ENCODE measurements at regions not wholly inside any gene's neighbourhood (a gene's known extent, or its start where the extent isn't known, plus 50 kb on each side); places are given as distances from the start of the nearest gene placed in this dataset.

DNA sequence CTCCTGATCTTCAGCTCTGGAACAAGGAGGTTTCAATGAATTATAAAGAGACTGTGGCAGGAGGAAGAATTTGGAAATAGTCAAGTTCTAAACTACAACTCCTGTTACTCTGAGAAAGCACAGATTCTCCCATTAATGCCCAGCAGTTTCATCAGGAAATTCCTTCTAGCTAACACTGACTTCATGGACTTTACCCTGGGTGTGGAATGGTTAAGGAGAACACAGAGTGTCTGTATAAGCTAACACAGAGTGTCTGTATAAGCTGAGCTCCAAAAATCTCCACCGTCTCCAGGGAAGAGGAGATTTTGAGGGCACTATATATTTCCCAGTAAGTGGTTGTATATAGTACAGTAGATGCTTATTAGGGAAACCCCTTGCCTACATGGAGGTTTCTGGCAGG, 675.5 kb downstream of the XPNPEP1 start:
- Histone ChIP-seq H3K9me2 (ENCODE audit: insufficient read depth) (no peaks in the 10 kb centered on the region), H3K79me2 (ENCODE audit: insufficient read depth, low read length) (no peaks in the 10 kb centered on the region), H3K4me2 (ENCODE audit: low read length) (no peak overlapping the region), H3K27me3 (ENCODE audit: insufficient read depth, low read length) (no peaks in the 10 kb centered on the region), H3K36me3 (ENCODE audit: control insufficient read depth in 1 of 2, insufficient read depth in 2 of 2, low read length in 2 of 2) (no peaks in the 10 kb centered on the region), H3K27ac (ENCODE audit: low read depth, low read length) (no peak overlapping the region), H3K4me1 (ENCODE audit: control insufficient read depth in 1 of 2, insufficient read depth in 2 of 2, low read length in 2 of 2) (no peaks in the 10 kb centered on the region), H3K9me3 (ENCODE audit: control insufficient read depth in 1 of 2, insufficient read depth in 1 of 2, low read depth in 1 of 2, low read length in 2 of 2) (peaks cover 14 to 31% of the 10 kb centered on the region in 2 experiments; a peak in 3 of 4 replicates), H3K9ac (ENCODE audit: low read length) (no peak overlapping the region), H4K20me1 (ENCODE audit: insufficient read depth) (no peaks in the 10 kb centered on the region; the same call in 1 of the 2 replicates), H2AFZ (ENCODE audit: low read depth, low read length, poor library complexity, severe bottlenecking) (no peak overlapping the region), H3K4me3 (replicated peaks in 1 of 2; ENCODE audit: low read depth in 1 of 2, low read length in 2 of 2) (no peak overlapping the region)
- ChIA-PET CTCF (no interaction called here), RAD21 (ENCODE audit: low non-redundant PET in 1 of 2, low total read pairs in 2 of 2, uncharacterized antibody in 2 of 2, unreplicated experiment in 2 of 2) (no interaction called here), POLR2A (no interaction called here)
- no peak for DNase-seq (ENCODE audit: low read depth, low spot score)
- no peak for ATAC-seq
- intact Hi-C loops (cut with micrococcal nuclease): no loop called here
- TF ChIP-seq, protein P1, sequence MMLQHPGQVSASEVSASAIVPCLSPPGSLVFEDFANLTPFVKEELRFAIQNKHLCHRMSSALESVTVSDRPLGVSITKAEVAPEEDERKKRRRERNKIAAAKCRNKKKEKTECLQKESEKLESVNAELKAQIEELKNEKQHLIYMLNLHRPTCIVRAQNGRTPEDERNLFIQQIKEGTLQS (IDR thresholded peaks at IDR 0.05): no peak
- no peak for TF ChIP-seq JUND (IDR thresholded peaks at IDR 0.05)
- no peak for TF ChIP-seq ZNF274 (IDR thresholded peaks at IDR 0.05; ENCODE audit: low read depth, low read length)
- TF ChIP-seq SRF (IDR thresholded peaks at IDR 0.05; ENCODE audit: low read depth): no peak
- TF ChIP-seq POLR2AphosphoS5 (IDR thresholded peaks at IDR 0.05; ENCODE audit: low read depth, low read length): no peak
- no peak for TF ChIP-seq CEBPB (IDR thresholded peaks at IDR 0.05; ENCODE audit: low read depth)
- TF ChIP-seq FOSL1 (IDR thresholded peaks at IDR 0.05; ENCODE audit: low read depth): no peak
- no peak for TF ChIP-seq ELF1 (IDR thresholded peaks at IDR 0.05; ENCODE audit: borderline replicate concordance, low read depth)
- no peak for TF ChIP-seq RAD21 (IDR thresholded peaks at IDR 0.05; ENCODE audit: low read depth)
- TF ChIP-seq, protein P2, sequence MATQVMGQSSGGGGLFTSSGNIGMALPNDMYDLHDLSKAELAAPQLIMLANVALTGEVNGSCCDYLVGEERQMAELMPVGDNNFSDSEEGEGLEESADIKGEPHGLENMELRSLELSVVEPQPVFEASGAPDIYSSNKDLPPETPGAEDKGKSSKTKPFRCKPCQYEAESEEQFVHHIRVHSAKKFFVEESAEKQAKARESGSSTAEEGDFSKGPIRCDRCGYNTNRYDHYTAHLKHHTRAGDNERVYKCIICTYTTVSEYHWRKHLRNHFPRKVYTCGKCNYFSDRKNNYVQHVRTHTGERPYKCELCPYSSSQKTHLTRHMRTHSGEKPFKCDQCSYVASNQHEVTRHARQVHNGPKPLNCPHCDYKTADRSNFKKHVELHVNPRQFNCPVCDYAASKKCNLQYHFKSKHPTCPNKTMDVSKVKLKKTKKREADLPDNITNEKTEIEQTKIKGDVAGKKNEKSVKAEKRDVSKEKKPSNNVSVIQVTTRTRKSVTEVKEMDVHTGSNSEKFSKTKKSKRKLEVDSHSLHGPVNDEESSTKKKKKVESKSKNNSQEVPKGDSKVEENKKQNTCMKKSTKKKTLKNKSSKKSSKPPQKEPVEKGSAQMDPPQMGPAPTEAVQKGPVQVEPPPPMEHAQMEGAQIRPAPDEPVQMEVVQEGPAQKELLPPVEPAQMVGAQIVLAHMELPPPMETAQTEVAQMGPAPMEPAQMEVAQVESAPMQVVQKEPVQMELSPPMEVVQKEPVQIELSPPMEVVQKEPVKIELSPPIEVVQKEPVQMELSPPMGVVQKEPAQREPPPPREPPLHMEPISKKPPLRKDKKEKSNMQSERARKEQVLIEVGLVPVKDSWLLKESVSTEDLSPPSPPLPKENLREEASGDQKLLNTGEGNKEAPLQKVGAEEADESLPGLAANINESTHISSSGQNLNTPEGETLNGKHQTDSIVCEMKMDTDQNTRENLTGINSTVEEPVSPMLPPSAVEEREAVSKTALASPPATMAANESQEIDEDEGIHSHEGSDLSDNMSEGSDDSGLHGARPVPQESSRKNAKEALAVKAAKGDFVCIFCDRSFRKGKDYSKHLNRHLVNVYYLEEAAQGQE (IDR thresholded peaks at IDR 0.05; ENCODE audit: low read depth): no peak
- TF ChIP-seq TCF7L2 (IDR thresholded peaks at IDR 0.05; ENCODE audit: borderline replicate concordance, extremely low read depth, insufficient read depth, insufficient read length): no peak
- no peak for TF ChIP-seq CBX3 (IDR thresholded peaks at IDR 0.05; ENCODE audit: low read depth)
- TF ChIP-seq YY1 (IDR thresholded peaks at IDR 0.05; ENCODE audit: extremely low read depth, insufficient replicate concordance, low read depth, low read length): no peak
- TF ChIP-seq, protein P3, sequence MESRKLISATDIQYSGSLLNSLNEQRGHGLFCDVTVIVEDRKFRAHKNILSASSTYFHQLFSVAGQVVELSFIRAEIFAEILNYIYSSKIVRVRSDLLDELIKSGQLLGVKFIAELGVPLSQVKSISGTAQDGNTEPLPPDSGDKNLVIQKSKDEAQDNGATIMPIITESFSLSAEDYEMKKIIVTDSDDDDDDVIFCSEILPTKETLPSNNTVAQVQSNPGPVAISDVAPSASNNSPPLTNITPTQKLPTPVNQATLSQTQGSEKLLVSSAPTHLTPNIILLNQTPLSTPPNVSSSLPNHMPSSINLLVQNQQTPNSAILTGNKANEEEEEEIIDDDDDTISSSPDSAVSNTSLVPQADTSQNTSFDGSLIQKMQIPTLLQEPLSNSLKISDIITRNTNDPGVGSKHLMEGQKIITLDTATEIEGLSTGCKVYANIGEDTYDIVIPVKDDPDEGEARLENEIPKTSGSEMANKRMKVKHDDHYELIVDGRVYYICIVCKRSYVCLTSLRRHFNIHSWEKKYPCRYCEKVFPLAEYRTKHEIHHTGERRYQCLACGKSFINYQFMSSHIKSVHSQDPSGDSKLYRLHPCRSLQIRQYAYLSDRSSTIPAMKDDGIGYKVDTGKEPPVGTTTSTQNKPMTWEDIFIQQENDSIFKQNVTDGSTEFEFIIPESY (IDR thresholded peaks at IDR 0.05; ENCODE audit: extremely low read depth, insufficient replicate concordance, low read length): no peak
- no peak for TF ChIP-seq SP1 (IDR thresholded peaks at IDR 0.05; ENCODE audit: low read depth)
- TF ChIP-seq EZH2phosphoT487 (IDR thresholded peaks at IDR 0.05; ENCODE audit: borderline replicate concordance): no peak
- TF ChIP-seq, protein P4, sequence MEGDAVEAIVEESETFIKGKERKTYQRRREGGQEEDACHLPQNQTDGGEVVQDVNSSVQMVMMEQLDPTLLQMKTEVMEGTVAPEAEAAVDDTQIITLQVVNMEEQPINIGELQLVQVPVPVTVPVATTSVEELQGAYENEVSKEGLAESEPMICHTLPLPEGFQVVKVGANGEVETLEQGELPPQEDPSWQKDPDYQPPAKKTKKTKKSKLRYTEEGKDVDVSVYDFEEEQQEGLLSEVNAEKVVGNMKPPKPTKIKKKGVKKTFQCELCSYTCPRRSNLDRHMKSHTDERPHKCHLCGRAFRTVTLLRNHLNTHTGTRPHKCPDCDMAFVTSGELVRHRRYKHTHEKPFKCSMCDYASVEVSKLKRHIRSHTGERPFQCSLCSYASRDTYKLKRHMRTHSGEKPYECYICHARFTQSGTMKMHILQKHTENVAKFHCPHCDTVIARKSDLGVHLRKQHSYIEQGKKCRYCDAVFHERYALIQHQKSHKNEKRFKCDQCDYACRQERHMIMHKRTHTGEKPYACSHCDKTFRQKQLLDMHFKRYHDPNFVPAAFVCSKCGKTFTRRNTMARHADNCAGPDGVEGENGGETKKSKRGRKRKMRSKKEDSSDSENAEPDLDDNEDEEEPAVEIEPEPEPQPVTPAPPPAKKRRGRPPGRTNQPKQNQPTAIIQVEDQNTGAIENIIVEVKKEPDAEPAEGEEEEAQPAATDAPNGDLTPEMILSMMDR (IDR thresholded peaks at IDR 0.05 in 2 of 3, conservative IDR thresholded peaks at IDR 0.05 in 1 of 3; ENCODE audit: borderline replicate concordance in 1 of 3, insufficient read depth in 1 of 3, low read depth in 2 of 3, low read length in 2 of 3): no peak
- TF ChIP-seq POLR2A (IDR thresholded peaks at IDR 0.05; ENCODE audit: borderline replicate concordance, extremely low read depth, insufficient read depth, insufficient read length): no peak
- BruUV-seq (replicated peaks): no TSS peak

Measured in HCT116 (cell line).